Keratinocyte (primary cell): ENCODE measurements at regions not wholly inside any gene's neighbourhood (a gene's known extent, or its start where the extent isn't known, plus 50 kb on each side); places are given as distances from the start of the nearest gene placed in this dataset.
"Not testable (repeated sequence)": the region's sequence is repeated elsewhere in the genome, so short reads cannot be mapped to it uniquely, and the experiment has no call there.

ENCODE experiments used
- DNase-seq: peaks from one replicate; pipeline ENCODE4 v3.0.0-alpha.2; 2011; ENCODE audit warnings: low read depth, missing footprints, low spot score
- FAIRE-seq: peaks from 2 replicates; lab custom pipeline; 2011; peaks lifted over from hg19 to GRCh38; lab: Jason Lieb, UNC
- H2AFZ ChIP-seq: 2 replicates; pipeline ENCODE4 v1.6.0; 2012; ENCODE audit warnings: low read length, control low read depth, inconsistent platforms; ENCODE audit not compliant: control insufficient read depth
- H3K27ac ChIP-seq: 2 replicates; pipeline ENCODE4 v1.5.1; 2011; ENCODE audit warnings: low read length; ENCODE audit not compliant: control insufficient read depth, insufficient read depth
- H3K27me3 ChIP-seq: 3 replicates; pipeline ENCODE4 v1.6.0; 2011; ENCODE audit warnings: low read length; ENCODE audit not compliant: control insufficient read depth, insufficient read depth; ENCODE audit errors: extremely low read depth
- H3K36me3 ChIP-seq, 2 experiments: 2 replicates in 1 of 2; 3 replicates in 1 of 2; pipeline ENCODE4 v1.5.1; 2011; ENCODE audit warnings: low read length in 2 of 2, mild to moderate bottlenecking in 1 of 2; ENCODE audit not compliant: control insufficient read depth in 2 of 2, insufficient read depth in 2 of 2; ENCODE audit errors: extremely low read depth in 1 of 2
- H3K4me1 ChIP-seq: 3 replicates; pipeline ENCODE4 v1.5.1; 2011; ENCODE audit warnings: low read length; ENCODE audit not compliant: control insufficient read depth, insufficient read depth; ENCODE audit errors: extremely low read depth
- H3K4me2 ChIP-seq: 3 replicates; pipeline ENCODE4 v1.6.0; 2011; ENCODE audit warnings: low read depth, low read length; ENCODE audit not compliant: control insufficient read depth, insufficient read depth; ENCODE audit errors: extremely low read depth
- H3K4me3 ChIP-seq, 3 experiments: fragments of 200-600 bp in 1 of 3; sonication (generic) in 1 of 3; 2 replicates in 2 of 3; 3 replicates in 1 of 3; pipeline ENCODE4 v1.5.1; 2011 to 2016; ENCODE audit warnings: low read length in 3 of 3, mild to moderate bottlenecking in 3 of 3, control low read depth in 2 of 3, inconsistent platforms in 1 of 3, low read depth in 1 of 3, mixed read lengths in 1 of 3, mixed run types in 1 of 3, moderate library complexity in 1 of 3; ENCODE audit not compliant: control insufficient read depth in 2 of 3, insufficient read depth in 2 of 3; ENCODE audit errors: extremely low read depth in 1 of 3
- H3K79me2 ChIP-seq: 2 replicates; pipeline ENCODE4 v1.6.0; 2012; ENCODE audit warnings: low read length; ENCODE audit not compliant: control insufficient read depth, insufficient read depth
- H3K9ac ChIP-seq: 3 replicates; pipeline ENCODE4 v1.6.0; 2011; ENCODE audit warnings: low read length; ENCODE audit not compliant: control insufficient read depth, insufficient read depth; ENCODE audit errors: extremely low read depth
- H3K9me1 ChIP-seq: 3 replicates; pipeline ENCODE4 v1.6.0; 2011; ENCODE audit warnings: low read length; ENCODE audit not compliant: control insufficient read depth, insufficient read depth; ENCODE audit errors: extremely low read depth
- H3K9me3 ChIP-seq: 2 replicates; pipeline ENCODE4 v1.5.1; 2012; ENCODE audit warnings: low read depth, low read length; ENCODE audit not compliant: control insufficient read depth
- H4K20me1 ChIP-seq: 3 replicates; pipeline ENCODE4 v1.6.0; 2011; ENCODE audit warnings: low read length; ENCODE audit not compliant: control insufficient read depth, insufficient read depth; ENCODE audit errors: extremely low read depth
- CTCF ChIP-seq, 3 experiments: IDR thresholded peaks in 1 of 3; conservative IDR thresholded peaks in 1 of 3; optimal IDR thresholded peaks in 1 of 3; 2 replicates in 2 of 3; 3 replicates in 1 of 3; pipeline versions ENCODE3 to v1.5.1; 2011; ENCODE audit warnings: low read length in 3 of 3, mild to moderate bottlenecking in 3 of 3, moderate library complexity in 2 of 3, control low read depth in 1 of 3, inconsistent platforms in 1 of 3; ENCODE audit not compliant: insufficient read depth in 2 of 3; ENCODE audit errors: extremely low read depth in 1 of 3
- EZH2 ChIP-seq: IDR thresholded peaks from one replicate; pipeline ENCODE4 v1.6.1; 2012; ENCODE audit warnings: inconsistent platforms, mild to moderate bottlenecking, low read length, moderate library complexity
- dilution Hi-C: fragments of 300-500 bp; cut with MboI; formaldehyde crosslinking; loops from one replicate; pipeline ENCODE4 v1.7.0; 2020; ENCODE audit warnings: low sequenced_read_pairs; ENCODE audit not compliant: extremely low pct_ligation_motif_present

- no peaks in the 10 kb centered on the region for H3K9me1 ChIP-seq
- no peaks in the 10 kb centered on the region for H3K79me2 ChIP-seq
- H4K20me1 ChIP-seq = no peaks in the 10 kb centered on the region
- no peak overlapping the region for H3K4me3 ChIP-seq
- no peak overlapping the region for H2AFZ ChIP-seq
- FAIRE-seq (no peak), DNase-seq (no peak)
- dilution Hi-C loops = no loop called here
- no peaks in the 10 kb centered on the region for H3K27me3 ChIP-seq
- TF ChIP-seq CTCF (optimal IDR thresholded peaks at IDR 0.05 in 1 of 3, IDR thresholded peaks at IDR 0.05 in 1 of 3, conservative IDR thresholded peaks at IDR 0.05 in 1 of 3; ENCODE audit: extremely low read depth in 1 of 3, insufficient read depth in 2 of 3, low read length in 3 of 3) (peak in 2 of 3 experiments; percentile 32 to 40), EZH2 (no peak)
- H3K4me1 ChIP-seq = peaks cover 6% of the 10 kb centered on the region
- H3K9me3 ChIP-seq = no peaks in the 10 kb centered on the region
- H3K9ac ChIP-seq = no peak overlapping the region
- H3K4me2 ChIP-seq = no peak overlapping the region
- no peaks in the 10 kb centered on the region for H3K36me3 ChIP-seq
- H3K27ac ChIP-seq = no peak overlapping the region
Observed at GRCh38 chr4:154119317-154119716, 330.4 kb upstream of the SFRP2 start.

- H4K20me1 ChIP-seq, H3K79me2 ChIP-seq, H3K4me2 ChIP-seq, H3K36me3 ChIP-seq, H3K9ac ChIP-seq, dilution Hi-C loops, H3K9me1 ChIP-seq, H3K27me3 ChIP-seq, H3K4me1 ChIP-seq, FAIRE-seq, H3K9me3 ChIP-seq, H3K27ac ChIP-seq, H3K4me3 ChIP-seq, DNase-seq, H2AFZ ChIP-seq: not testable (repeated sequence)
Observed at GRCh38 chr4:154117726-154118125, 328.8 kb upstream of the SFRP2 start.

- Histone ChIP-seq H3K27ac (no peak overlapping the region), H3K4me2 (no peak overlapping the region), H3K79me2 (no peaks in the 10 kb centered on the region), H3K36me3 (no peaks in the 10 kb centered on the region), H4K20me1 (no peaks in the 10 kb centered on the region), H3K9me1 (no peaks in the 10 kb centered on the region), H3K4me3 (no peak overlapping the region), H3K9me3 (no peaks in the 10 kb centered on the region), H3K4me1 (no peaks in the 10 kb centered on the region), H3K27me3 (no peaks in the 10 kb centered on the region), H3K9ac (no peak overlapping the region), H2AFZ (no peak overlapping the region)
- dilution Hi-C loops = no loop called here
- no peak for TF ChIP-seq CTCF (optimal IDR thresholded peaks at IDR 0.05 in 1 of 3, IDR thresholded peaks at IDR 0.05 in 1 of 3, conservative IDR thresholded peaks at IDR 0.05 in 1 of 3; ENCODE audit: extremely low read depth in 1 of 3, insufficient read depth in 2 of 3, low read length in 3 of 3)
- TF ChIP-seq EZH2 = no peak
- FAIRE-seq = no peak
- DNase-seq = no peak
Observed at GRCh38 chr4:154107337-154107736, 318.5 kb upstream of the SFRP2 start.
